ENCODE measurements at regions not wholly inside any gene's neighbourhood (a gene's known extent, or its start where the extent isn't known, plus 50 kb on each side); places are given as distances from the start of the nearest gene placed in this dataset.

- no peak for ATAC-seq
- TF ChIP-seq ARNTL (CRISPR knock-in tag; IDR thresholded peaks at IDR 0.05; ENCODE audit: borderline replicate concordance, low read depth) (no peak), GLIS3 (CRISPR knock-in tag; IDR thresholded peaks at IDR 0.05) (no peak), CSDC2 (CRISPR knock-in tag; IDR thresholded peaks at IDR 0.05) (no peak), CREB5 (CRISPR knock-in tag; IDR thresholded peaks at IDR 0.05; ENCODE audit: low read depth) (no peak), OSR1 (CRISPR knock-in tag; IDR thresholded peaks at IDR 0.05) (no peak), ZNF565 (CRISPR knock-in tag; conservative IDR thresholded peaks at IDR 0.05; ENCODE audit: low read depth) (no peak), TSHZ2 (CRISPR knock-in tag; IDR thresholded peaks at IDR 0.05) (no peak), ZFP3 (CRISPR knock-in tag; IDR thresholded peaks at IDR 0.05) (no peak), SNAI2 (CRISPR knock-in tag; IDR thresholded peaks at IDR 0.05) (no peak), ZNF8 (CRISPR knock-in tag; IDR thresholded peaks at IDR 0.05) (no peak), ISL1 (CRISPR knock-in tag; IDR thresholded peaks at IDR 0.05) (no peak), TCF4 (CRISPR knock-in tag; IDR thresholded peaks at IDR 0.05; ENCODE audit: borderline replicate concordance) (no peak), ZNF70 (CRISPR knock-in tag; IDR thresholded peaks at IDR 0.05) (no peak), POU6F1 (CRISPR knock-in tag; IDR thresholded peaks at IDR 0.05; ENCODE audit: borderline replicate concordance, low read depth) (no peak), TOX (CRISPR knock-in tag; IDR thresholded peaks at IDR 0.05; ENCODE audit: borderline replicate concordance) (no peak), ZFP30 (CRISPR knock-in tag; IDR thresholded peaks at IDR 0.05) (no peak), RARB (CRISPR knock-in tag; IDR thresholded peaks at IDR 0.05) (no peak)
Measured at GRCh38 chr22:40120848-40121247, 56.9 kb upstream of the TNRC6B start.

GRCh38 chr22:40121461-40121860 is 56.3 kb upstream of the TNRC6B start:
- ATAC-seq, result no peak
- no peak for TF ChIP-seq ZNF565 (CRISPR knock-in tag; conservative IDR thresholded peaks at IDR 0.05; ENCODE audit: low read depth)
- TF ChIP-seq CREB5 (CRISPR knock-in tag; IDR thresholded peaks at IDR 0.05; ENCODE audit: low read depth), result no peak
- no peak for TF ChIP-seq ZNF70 (CRISPR knock-in tag; IDR thresholded peaks at IDR 0.05)
- TF ChIP-seq TCF4 (CRISPR knock-in tag; IDR thresholded peaks at IDR 0.05; ENCODE audit: borderline replicate concordance), result no peak
- TF ChIP-seq ARNTL (CRISPR knock-in tag; IDR thresholded peaks at IDR 0.05; ENCODE audit: borderline replicate concordance, low read depth), result no peak
- TF ChIP-seq TOX (CRISPR knock-in tag; IDR thresholded peaks at IDR 0.05; ENCODE audit: borderline replicate concordance), result no peak
- TF ChIP-seq ZNF8 (CRISPR knock-in tag; IDR thresholded peaks at IDR 0.05), result no peak
- TF ChIP-seq SNAI2 (CRISPR knock-in tag; IDR thresholded peaks at IDR 0.05), result no peak
- no peak for TF ChIP-seq POU6F1 (CRISPR knock-in tag; IDR thresholded peaks at IDR 0.05; ENCODE audit: borderline replicate concordance, low read depth)
- no peak for TF ChIP-seq ISL1 (CRISPR knock-in tag; IDR thresholded peaks at IDR 0.05)
- TF ChIP-seq CSRNP3 (CRISPR knock-in tag; IDR thresholded peaks at IDR 0.05), result no peak
- no peak for TF ChIP-seq PATZ1 (CRISPR knock-in tag; IDR thresholded peaks at IDR 0.05; ENCODE audit: borderline replicate concordance)
- no peak for TF ChIP-seq CSDC2 (CRISPR knock-in tag; IDR thresholded peaks at IDR 0.05)
- no peak for TF ChIP-seq BACH2 (CRISPR knock-in tag; IDR thresholded peaks at IDR 0.05; ENCODE audit: borderline replicate concordance)
- TF ChIP-seq OSR1 (CRISPR knock-in tag; IDR thresholded peaks at IDR 0.05), result no peak

Data from SK-N-SH treated with all-trans-retinoic acid at 6 μM for 48 hours (cell line).